GM12865 (cell line): ENCODE measurements at regions not wholly inside any gene's neighbourhood (a gene's known extent, or its start where the extent isn't known, plus 50 kb on each side); places are given as distances from the start of the nearest gene placed in this dataset.
"Not testable (repeated sequence)": the region's sequence is repeated elsewhere in the genome, so short reads cannot be mapped to it uniquely, and the experiment has no call there.

Experiments
- DNase-seq: peaks from one replicate; pipeline ENCODE4 v3.0.0; 2010; ENCODE audit warnings: low read depth
- H3K4me3 ChIP-seq: 2 replicates; pipeline ENCODE4 v1.5.1; 2011; ENCODE audit warnings: mild to moderate bottlenecking, low read depth, low read length, control low read depth
- TF ChIP-seq, protein P1 (sequence below): IDR thresholded peaks from 2 replicates; pipeline ENCODE4 v1.5.1; 2011; ENCODE audit warnings: low read length, control low read depth, low read depth, inconsistent platforms; ENCODE audit not compliant: insufficient read depth; ENCODE audit errors: missing control alignments

GRCh38 chr6:86723729-86724128 is 213.6 kb upstream of the HTR1E start:
- no peak for DNase-seq
- TF ChIP-seq, protein P1, sequence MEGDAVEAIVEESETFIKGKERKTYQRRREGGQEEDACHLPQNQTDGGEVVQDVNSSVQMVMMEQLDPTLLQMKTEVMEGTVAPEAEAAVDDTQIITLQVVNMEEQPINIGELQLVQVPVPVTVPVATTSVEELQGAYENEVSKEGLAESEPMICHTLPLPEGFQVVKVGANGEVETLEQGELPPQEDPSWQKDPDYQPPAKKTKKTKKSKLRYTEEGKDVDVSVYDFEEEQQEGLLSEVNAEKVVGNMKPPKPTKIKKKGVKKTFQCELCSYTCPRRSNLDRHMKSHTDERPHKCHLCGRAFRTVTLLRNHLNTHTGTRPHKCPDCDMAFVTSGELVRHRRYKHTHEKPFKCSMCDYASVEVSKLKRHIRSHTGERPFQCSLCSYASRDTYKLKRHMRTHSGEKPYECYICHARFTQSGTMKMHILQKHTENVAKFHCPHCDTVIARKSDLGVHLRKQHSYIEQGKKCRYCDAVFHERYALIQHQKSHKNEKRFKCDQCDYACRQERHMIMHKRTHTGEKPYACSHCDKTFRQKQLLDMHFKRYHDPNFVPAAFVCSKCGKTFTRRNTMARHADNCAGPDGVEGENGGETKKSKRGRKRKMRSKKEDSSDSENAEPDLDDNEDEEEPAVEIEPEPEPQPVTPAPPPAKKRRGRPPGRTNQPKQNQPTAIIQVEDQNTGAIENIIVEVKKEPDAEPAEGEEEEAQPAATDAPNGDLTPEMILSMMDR: no peak
- H3K4me3 ChIP-seq: no peak overlapping the region

DNA sequence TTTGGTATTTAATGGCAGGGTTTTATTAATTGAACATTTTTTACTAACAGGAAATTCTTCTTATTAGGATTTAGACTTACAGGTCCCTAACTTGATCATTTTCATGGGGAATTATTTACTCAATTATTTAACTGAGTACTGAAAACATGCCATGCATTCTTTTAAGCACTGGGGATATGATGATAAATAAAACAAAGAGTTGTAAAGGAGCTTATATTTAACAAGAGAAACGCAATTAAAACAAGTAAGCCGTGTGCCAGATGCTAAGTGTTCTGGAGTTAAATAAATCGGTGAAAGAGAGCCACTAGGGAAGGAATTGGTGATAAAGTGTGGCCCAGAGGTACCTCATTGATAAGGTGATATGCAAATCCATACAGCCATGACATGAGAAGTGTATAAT is 214.2 kb upstream of the HTR1E start:
- no peak for DNase-seq
- no peak overlapping the region for H3K4me3 ChIP-seq
- TF ChIP-seq, protein P1: no peak

- DNase-seq: no peak
- TF ChIP-seq, protein P1: no peak
- H3K4me3 ChIP-seq: no peak overlapping the region
Observed at GRCh38 chr6:86722131-86722530, 215.2 kb upstream of the HTR1E start.

- no peak overlapping the region for H3K4me3 ChIP-seq
- DNase-seq: no peak
- TF ChIP-seq, protein P1: no peak
Observed at GRCh38 chr6:86715676-86716075, 221.7 kb upstream of the HTR1E start.

GRCh38 chr6:86712039-86712438 is 225.3 kb upstream of the HTR1E start:
- DNase-seq: no peak
- TF ChIP-seq, protein P1: no peak
- H3K4me3 ChIP-seq: no peak overlapping the region

DNA sequence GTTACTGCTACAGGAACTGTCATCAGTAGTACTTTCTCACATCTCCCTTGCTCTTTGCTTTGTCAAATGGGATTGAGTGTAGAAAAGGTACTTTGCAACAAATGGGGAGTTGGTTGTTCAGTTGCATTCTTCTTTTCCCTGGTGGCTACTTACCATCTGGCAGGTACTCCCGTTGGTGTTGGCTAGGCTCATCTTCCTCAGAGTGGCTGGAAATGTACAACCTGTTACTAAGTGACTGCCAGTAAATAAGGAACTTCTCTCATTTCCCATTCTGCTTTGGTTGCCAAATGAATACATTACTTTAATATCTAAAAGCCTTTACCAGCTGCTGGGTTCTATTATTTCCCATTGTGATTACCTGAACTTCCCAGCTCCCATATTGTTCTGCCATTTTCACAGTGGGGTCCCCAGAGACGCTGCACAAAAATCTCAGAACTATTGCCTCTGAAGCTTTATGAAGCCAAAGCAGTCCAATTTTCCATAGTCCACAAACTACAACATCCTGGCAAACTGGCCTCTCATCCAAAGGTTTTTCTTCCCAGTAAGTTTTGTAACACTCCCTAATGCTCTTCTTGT is 229.7 kb upstream of the HTR1E start:
- no peak for DNase-seq
- H3K4me3 ChIP-seq: no peak overlapping the region
- TF ChIP-seq, protein P1: no peak

DNA sequence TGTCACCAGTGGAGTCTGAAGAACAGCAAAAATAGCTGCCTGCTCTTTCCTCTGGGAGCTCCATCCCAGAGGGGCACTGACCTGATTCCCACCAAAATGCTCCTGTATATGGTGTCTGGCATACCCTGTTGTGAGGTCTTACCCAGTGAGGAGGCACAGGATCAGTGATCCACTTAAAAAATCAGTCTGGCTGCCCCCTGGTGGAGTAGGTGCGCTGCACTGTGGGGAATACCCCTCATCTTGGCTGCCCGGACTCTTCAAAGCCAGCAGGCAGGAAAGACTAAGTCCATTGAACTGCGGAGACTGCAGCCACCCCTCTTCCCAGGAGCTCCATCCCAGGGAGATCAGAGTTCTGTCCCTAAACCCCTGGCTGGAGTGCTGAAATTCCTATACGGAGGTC is 230.9 kb upstream of the HTR1E start:
- TF ChIP-seq, protein P1: peak; percentile 51
- DNase-seq: peak; percentile 45
- H3K4me3 ChIP-seq: no peak overlapping the region

GRCh38 chr6:86701228-86701627 is 236.1 kb upstream of the HTR1E start:
- DNase-seq, H3K4me3 ChIP-seq: not testable (repeated sequence)
